ENCODE measurements at regions not wholly inside any gene's neighbourhood (a gene's known extent, or its start where the extent isn't known, plus 50 kb on each side); places are given as distances from the start of the nearest gene placed in this dataset.
A peak's percentile ranks its signal among the peaks of the same experiment; 100 is the strongest.

- DNase-seq (ENCODE audit: low spot score) (no peak), ATAC-seq (peak; percentile 42)
- intact Hi-C loops (cut with DNase I): no loop called here
These were observed 249.0 kb downstream of the TSHZ3 start for GRCh38 chr19:31100206-31100590.

GRCh38 chr19:31099515-31100205 lies 249.6 kb downstream of the TSHZ3 start:
- intact Hi-C loops (cut with DNase I): no loop called here
- ATAC-seq (peak; percentile 17), DNase-seq (ENCODE audit: low spot score) (no peak)

GRCh38 chr19:31098836-31099235 lies 250.4 kb downstream of the TSHZ3 start:
- DNase-seq (ENCODE audit: low spot score) (no peak), ATAC-seq (no peak)
- intact Hi-C loops (cut with DNase I): no loop called here

DNA sequence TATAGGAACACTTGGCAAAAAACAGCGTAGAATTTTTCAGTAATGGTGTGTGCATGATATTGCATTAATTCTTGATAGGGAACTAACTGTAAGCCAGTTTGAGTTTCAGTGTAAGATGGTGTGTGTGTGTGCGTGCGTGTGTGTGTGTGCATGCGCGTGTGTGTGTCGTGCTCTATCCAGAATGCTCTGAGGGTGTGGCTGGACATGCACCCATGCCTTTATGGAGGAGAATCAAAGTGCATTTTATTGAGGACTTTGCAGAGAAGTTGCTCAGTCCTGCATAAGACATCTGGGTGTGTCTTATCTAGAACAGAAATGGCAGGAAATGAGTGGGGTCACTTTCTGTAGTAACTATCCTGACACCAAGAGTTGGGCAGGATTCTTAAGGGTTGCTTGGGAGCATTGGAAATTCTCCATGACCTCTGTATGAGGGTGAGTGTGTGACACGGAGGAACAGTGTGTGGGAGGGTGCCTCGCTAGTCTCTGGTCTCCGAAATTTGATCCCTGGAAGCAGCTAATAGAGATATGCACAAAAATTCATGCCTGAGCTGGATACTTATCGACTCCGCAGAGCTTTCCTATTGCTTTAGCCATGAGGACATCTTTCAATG lies 252.2 kb downstream of the TSHZ3 start:
- intact Hi-C loops (cut with DNase I): no loop called here
- no peak for DNase-seq (ENCODE audit: low spot score)
- ATAC-seq: no peak

GRCh38 chr19:31096062-31096830 lies 253.0 kb downstream of the TSHZ3 start:
- DNase-seq (ENCODE audit: low spot score) (no peak), ATAC-seq (peak; percentile 17)
- intact Hi-C loops (cut with DNase I): no loop called here

DNA sequence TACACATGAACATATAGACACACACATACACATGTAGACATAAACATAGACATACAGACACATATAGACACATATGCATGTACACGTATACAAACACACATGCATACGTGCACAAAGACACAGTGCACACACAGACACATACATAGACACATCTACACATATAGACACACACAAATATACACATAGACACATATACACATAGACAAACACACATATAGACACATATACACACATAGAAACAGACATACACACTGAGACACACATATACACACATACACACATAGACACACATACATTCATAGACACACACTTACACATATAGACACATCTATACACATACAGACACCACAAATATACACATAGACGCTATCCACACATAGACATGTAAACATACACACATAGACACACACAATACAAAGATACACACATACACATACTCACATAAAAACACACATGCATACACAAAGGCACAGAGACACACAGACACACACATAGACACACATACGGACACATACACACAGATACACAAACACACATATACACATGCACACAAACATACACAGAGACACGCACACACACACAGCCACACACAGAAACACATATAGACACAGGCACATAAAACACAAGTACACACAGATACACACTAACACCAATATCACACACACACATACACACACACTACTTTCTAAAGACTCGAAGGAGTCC lies 254.0 kb downstream of the TSHZ3 start:
- intact Hi-C loops (cut with DNase I): no loop called here
- no peak for ATAC-seq
- DNase-seq (ENCODE audit: low spot score): no peak

DNA sequence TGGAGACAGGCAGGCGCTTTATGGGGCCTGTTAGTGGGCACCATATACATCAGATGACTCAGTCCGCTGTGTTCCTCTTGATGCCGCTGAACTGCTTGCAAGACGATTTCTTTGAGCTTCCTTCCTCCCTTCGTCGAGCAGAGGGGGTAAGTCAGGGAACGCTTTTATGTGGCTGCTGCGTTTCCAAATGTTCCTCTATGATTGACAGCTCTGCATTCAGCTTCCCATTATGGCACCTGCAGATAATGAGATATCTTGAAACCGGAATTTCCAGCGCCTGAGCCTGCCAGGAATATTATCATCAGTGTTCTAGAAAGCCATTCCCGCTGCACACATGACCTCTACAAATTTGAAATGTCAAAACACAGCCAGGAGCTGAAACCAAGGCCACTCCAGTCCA lies 257.0 kb downstream of the TSHZ3 start:
- ATAC-seq (peak; percentile 64), DNase-seq (ENCODE audit: low spot score) (no peak)
- intact Hi-C loops (cut with DNase I): no loop called here

DNA sequence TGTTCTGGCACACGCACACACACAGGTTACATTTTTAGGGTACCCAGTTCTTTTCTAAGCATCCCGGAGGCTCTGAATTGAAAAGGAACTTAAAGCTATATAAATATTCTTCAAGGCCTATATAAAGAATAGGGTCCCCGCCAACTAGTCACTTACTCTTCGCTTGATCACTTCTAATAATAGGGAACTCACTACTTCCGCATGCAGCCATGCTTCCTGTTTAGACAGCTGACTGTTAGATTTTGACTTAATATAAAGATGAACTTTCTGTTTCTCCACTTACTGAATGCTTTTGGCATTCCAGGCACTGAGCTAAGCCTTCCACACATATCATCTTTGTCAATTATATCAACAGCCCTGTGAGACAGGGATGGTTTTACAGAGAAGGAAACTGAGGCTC lies 259.6 kb downstream of the TSHZ3 start:
- ATAC-seq (no peak), DNase-seq (ENCODE audit: low spot score) (no peak)
- intact Hi-C loops (cut with DNase I): no loop called here

GRCh38 chr19:31085125-31085524 lies 264.1 kb downstream of the TSHZ3 start:
- no peak for ATAC-seq
- DNase-seq (ENCODE audit: low spot score): no peak
- intact Hi-C loops (cut with DNase I): no loop called here

- intact Hi-C loops (cut with DNase I): no loop called here
- DNase-seq (ENCODE audit: low spot score): no peak
- ATAC-seq: no peak
These were observed 266.1 kb downstream of the TSHZ3 start for GRCh38 chr19:31083105-31083504.

DNA sequence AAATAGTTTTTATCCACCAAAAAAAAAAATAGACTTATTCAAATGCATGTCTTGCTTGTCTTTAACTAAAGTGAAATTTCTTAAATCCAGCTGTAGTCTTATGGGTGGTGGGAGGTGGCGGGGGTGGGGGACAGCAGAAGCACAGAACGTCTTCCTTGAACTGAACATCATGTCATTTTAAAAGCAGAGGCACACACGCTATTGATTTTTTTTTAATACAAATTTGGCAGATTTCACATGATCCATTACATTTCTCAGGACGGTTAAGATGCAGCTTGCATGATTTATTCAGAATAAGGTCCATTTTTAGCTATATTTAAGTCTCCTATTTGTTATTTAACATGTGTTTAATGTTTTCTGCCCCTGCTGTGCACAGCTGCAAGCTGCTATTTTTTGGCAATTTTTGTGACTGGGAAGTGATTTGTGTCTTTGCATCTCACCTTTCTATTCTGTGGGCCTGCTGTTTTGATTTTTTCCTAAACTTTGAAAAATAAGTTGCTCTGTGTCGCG lies 274.0 kb downstream of the TSHZ3 start:
- ATAC-seq: no peak
- intact Hi-C loops (cut with DNase I): no loop called here
- DNase-seq (ENCODE audit: low spot score): no peak

DNA sequence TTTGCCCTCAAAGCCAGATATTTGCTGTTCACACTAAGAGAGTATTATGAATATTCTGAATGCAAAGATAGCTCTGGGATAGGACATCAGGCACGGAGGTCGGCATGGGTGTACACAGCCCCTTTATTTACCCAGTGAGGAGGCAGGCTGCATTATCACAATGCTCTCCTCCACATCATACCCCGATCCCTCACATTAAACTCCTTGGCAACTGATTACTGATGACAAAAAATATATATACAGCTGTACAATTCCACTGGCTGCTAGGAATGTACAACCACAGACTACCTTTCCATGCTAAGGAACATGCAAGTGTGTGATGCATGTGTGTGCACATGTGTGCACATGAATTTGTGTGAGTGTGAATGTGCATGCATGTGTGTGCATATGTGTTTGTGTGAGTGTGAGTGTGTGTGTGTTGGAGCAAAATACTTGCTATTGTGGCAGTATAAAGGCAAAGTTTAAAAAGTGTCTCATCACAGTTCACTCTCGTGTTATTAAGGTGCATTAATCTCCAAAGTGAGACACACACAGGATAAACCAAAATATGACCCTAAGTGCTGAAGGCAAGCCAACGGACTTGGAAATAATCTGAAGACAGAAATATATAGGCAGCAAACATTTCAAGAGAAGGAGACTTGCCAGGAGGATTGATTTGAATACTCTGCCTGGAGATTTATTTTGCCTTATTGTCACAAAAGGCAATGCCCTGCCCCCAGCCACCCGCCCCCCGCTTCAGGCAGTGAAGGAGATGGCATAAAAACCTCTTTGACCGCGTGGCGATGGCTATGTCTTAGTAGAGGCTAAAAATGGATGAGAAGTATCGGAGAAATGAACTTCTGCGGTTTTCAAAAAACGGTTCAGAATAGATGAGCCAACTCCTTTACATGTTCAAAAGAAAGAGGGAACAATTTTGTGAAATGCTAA lies 274.8 kb downstream of the TSHZ3 start:
- DNase-seq (ENCODE audit: low spot score): no peak
- intact Hi-C loops (cut with DNase I): no loop called here
- ATAC-seq: no peak

DNA sequence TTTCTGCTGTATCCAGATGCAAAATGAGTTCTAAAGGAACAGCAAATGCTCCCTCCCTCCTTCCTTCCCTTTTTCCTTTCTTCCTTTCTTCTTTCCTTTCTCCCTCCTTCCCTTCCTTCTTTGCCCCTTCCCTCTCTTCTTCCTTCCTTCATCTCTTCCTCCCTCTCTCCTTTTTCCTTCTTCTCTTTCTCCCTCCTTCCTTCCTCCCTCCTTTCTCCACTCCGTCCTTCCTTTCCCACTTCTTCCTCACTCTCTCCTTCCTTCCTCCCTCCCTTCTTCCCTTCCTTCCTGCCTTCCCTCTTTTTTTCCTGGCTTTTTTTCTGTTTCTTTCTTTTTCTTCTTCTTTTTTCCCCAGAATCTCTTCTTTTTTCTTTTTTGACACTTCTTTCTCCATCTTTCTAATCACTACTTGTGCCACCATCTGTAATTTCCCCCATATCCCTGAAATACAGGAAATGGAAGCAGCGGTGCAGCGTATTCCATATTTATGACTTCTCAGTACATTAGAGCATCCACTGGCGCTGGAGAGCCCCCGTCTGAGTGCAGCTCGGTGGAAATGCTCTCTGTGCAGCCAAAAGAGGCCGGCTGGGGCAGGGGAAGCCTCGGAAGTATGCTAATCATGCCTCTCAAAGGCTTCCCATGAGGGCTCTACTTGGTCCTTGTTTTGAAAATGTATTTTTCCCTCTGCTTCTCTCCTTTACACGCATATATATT lies 275.6 kb downstream of the TSHZ3 start:
- no peak for DNase-seq (ENCODE audit: low spot score)
- no peak for ATAC-seq
- intact Hi-C loops (cut with DNase I): no loop called here

GRCh38 chr19:31072451-31072850 lies 276.8 kb downstream of the TSHZ3 start:
- intact Hi-C loops (cut with DNase I): no loop called here
- no peak for ATAC-seq
- no peak for DNase-seq (ENCODE audit: low spot score)

DNA sequence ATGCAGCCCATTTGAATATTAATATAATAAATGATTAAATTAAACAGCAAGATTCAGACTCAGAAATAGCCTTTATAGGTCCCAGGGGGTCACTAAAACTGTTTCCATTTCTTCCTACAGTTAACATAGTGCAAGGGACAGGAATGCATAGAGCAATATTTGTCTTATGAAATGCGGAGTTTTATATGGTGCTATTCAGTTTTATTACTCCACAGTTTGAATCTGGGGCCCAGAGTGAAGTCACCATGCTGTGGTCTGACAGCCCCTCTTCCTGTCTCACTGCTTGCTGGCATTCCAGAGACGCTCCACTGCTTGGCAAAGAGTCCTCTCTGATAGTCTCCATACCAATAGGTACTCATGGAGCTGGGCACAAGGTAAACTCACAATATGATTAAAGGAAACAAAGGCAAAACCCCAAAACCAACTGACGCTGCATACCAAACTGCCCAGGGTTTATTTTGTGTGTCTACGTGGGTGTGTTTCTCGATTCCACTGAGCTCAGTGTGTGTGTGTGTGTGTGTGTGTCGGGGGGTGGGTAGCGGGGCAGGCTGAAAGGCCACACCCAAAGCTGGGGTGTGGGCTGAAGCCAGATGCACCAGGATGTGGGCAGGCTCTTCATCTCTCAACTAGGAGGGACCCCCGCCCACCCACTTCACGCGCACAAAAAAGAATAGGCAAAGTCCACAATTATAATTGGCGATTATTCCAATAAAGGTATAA lies 277.9 kb downstream of the TSHZ3 start:
- intact Hi-C loops (cut with DNase I): no loop called here
- ATAC-seq (no peak), DNase-seq (ENCODE audit: low spot score) (no peak)

DNA sequence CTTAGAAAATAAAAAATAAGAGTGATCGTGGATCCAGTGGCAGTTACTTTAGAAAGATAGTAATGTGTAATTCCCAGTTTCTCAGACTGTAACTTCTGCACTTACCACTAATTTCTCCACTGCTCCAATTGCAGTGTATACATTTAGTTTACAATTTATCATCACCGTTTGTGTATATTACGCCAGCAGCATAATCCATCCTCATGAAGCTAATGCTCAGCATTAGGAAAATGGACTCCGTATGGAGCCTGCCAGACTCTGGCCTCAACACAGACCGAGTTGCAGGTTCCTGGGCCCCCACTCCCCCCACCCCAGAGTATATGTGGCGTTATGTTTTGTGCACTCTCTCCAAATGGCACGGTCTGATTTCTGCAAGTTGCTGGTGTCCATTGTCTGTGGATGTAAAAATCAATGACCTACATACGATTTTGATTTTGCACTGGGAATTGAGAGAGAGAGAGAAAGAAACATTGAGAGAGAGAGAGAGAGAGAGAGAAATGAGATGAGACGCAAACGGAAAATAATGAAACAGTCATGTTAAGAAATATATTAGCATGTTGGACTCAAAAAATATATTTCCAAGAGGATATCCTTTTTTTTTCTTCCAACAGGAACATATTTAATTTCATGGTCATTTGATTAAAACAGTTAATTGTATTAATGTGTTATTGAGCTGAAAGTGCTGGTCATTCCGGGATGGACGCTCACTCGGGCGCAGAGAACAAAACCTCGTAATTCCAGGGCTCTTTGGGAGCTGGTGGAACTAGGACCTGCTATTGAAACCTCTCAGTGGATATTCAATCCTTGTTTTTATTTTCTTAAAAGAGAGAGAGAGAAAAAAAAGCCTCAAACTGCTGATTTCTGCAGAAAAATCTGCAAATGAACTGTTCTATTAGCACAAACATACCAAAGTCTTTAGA lies 278.8 kb downstream of the TSHZ3 start:
- ATAC-seq (no peak), DNase-seq (ENCODE audit: low spot score) (no peak)
- intact Hi-C loops (cut with DNase I): no loop called here
